8988T (cell line): ENCODE measurements at regions not wholly inside any gene's neighbourhood (a gene's known extent, or its start where the extent isn't known, plus 50 kb on each side); places are given as distances from the start of the nearest gene placed in this dataset.
"Not testable (repeated sequence)": the region's sequence is repeated elsewhere in the genome, so short reads cannot be mapped to it uniquely, and the experiment has no call there.

ENCODE experiments used
- DNase-seq: peaks from one replicate; pipeline ENCODE4 v3.0.0; 2011

GRCh38 chr16:85447693-85448313 lies 165.3 kb upstream of the GSE1 start:
- DNase-seq = no peak

- no peak for DNase-seq
These were observed 164.4 kb upstream of the GSE1 start for GRCh38 chr16:85448557-85449190.

GRCh38 chr16:85449191-85449884 lies 163.8 kb upstream of the GSE1 start:
- no peak for DNase-seq

GRCh38 chr16:85449885-85450245 lies 163.3 kb upstream of the GSE1 start:
- DNase-seq = no peak

- DNase-seq = not testable (repeated sequence)
These were observed 162.0 kb upstream of the GSE1 start for GRCh38 chr16:85451142-85451541.

- DNase-seq = no peak
These were observed 161.3 kb upstream of the GSE1 start for GRCh38 chr16:85451641-85452363.

GRCh38 chr16:85452364-85453193 lies 160.5 kb upstream of the GSE1 start:
- no peak for DNase-seq

- DNase-seq = no peak
These were observed 159.9 kb upstream of the GSE1 start for GRCh38 chr16:85453194-85453678.

GRCh38 chr16:85453703-85454102 lies 159.4 kb upstream of the GSE1 start:
- DNase-seq = no peak

GRCh38 chr16:85454171-85454872 lies 158.8 kb upstream of the GSE1 start:
- DNase-seq = no peak

GRCh38 chr16:85455534-85455933 lies 157.6 kb upstream of the GSE1 start:
- no peak for DNase-seq

GRCh38 chr16:85457366-85457765 lies 155.8 kb upstream of the GSE1 start:
- peak; percentile 86 for DNase-seq

GRCh38 chr16:85458968-85459367 lies 154.2 kb upstream of the GSE1 start:
- no peak for DNase-seq

GRCh38 chr16:85459529-85460251 lies 153.4 kb upstream of the GSE1 start:
- no peak for DNase-seq

GRCh38 chr16:85460252-85461021 lies 152.7 kb upstream of the GSE1 start:
- DNase-seq = no peak

GRCh38 chr16:85461022-85461813 lies 151.9 kb upstream of the GSE1 start:
- DNase-seq = no peak

- DNase-seq = peak; percentile 68
These were observed 151.1 kb upstream of the GSE1 start for GRCh38 chr16:85461814-85462713.
